ENCODE measurements at regions not wholly inside any gene's neighbourhood (a gene's known extent, or its start where the extent isn't known, plus 50 kb on each side); places are given as distances from the start of the nearest gene placed in this dataset.
"Not testable (repeated sequence)": the region's sequence is repeated elsewhere in the genome, so short reads cannot be mapped to it uniquely, and the experiment has no call there.

DNA sequence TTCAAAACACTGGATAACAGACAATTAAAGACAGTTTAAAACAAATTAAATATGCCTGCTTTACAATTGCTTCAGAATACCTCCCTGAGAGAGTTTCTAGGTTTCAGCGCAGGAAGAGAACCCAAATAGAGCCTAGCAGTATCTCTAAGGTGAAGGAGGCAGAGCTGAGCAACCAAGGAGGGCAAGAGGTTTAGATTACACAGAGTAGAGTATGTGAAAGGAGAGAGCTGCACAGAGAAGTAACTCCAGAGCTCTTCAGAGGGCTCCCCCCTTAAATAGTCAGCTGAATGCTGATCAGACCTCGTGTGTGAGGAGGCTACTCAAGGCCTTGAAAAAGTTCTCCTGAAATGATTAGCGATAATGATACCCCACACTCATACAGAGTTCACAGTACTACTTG, 386.5 kb upstream of the TCF4 start:
- H3K36me3 Mint-ChIP-seq: no peaks in the 10 kb centered on the region
- H3K4me3 Mint-ChIP-seq: no peak overlapping the region
- peaks cover 7% of the 10 kb centered on the region for H3K9me3 Mint-ChIP-seq
- no peaks in the 10 kb centered on the region for H3K4me1 Mint-ChIP-seq
- H3K27ac Mint-ChIP-seq: no peak overlapping the region
- H3K27me3 Mint-ChIP-seq: no peaks in the 10 kb centered on the region

- no peaks in the 10 kb centered on the region for H3K4me1 Mint-ChIP-seq
- H3K27me3 Mint-ChIP-seq: no peaks in the 10 kb centered on the region
- no peaks in the 10 kb centered on the region for H3K36me3 Mint-ChIP-seq
- no peak overlapping the region for H3K4me3 Mint-ChIP-seq
- H3K27ac Mint-ChIP-seq: no peak overlapping the region
- H3K9me3 Mint-ChIP-seq: no peaks in the 10 kb centered on the region
Observed at GRCh38 chr18:55968550-55968949, 380.6 kb upstream of the TCF4 start.

- no peaks in the 10 kb centered on the region for H3K36me3 Mint-ChIP-seq
- no peaks in the 10 kb centered on the region for H3K27me3 Mint-ChIP-seq
- H3K4me1 Mint-ChIP-seq: no peaks in the 10 kb centered on the region
- no peak overlapping the region for H3K27ac Mint-ChIP-seq
- no peaks in the 10 kb centered on the region for H3K9me3 Mint-ChIP-seq
- no peak overlapping the region for H3K4me3 Mint-ChIP-seq
Observed at GRCh38 chr18:55967019-55967418, 379.0 kb upstream of the TCF4 start.

DNA sequence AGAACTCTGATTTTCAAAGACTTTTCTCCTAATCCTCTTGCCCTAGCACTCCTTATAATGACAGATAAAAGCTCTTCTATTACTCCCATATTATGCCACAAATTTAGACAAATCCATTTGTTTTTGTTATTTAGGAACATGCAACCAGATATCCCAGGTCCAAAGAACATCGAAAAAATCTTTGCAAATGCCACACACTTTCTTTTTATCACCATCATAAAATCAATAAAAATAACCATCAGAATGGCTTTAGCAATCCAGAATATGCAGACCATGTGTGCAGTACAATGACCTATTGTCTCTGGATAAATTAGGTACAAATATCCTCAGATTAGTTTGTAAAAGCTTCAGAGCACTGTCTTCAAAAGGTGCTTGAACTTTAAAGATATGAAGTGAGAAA, 376.2 kb upstream of the TCF4 start:
- Mint-ChIP-seq H3K4me1 (no peaks in the 10 kb centered on the region), H3K4me3 (no peak overlapping the region), H3K9me3 (no peaks in the 10 kb centered on the region), H3K27me3 (no peaks in the 10 kb centered on the region), H3K27ac (no peak overlapping the region), H3K36me3 (no peaks in the 10 kb centered on the region)

GRCh38 chr18:55953326-55953725, 365.3 kb upstream of the TCF4 start:
- Mint-ChIP-seq H3K9me3 (no peaks in the 10 kb centered on the region), H3K36me3 (no peaks in the 10 kb centered on the region), H3K4me3 (no peak overlapping the region), H3K4me1 (no peaks in the 10 kb centered on the region), H3K27me3 (no peaks in the 10 kb centered on the region), H3K27ac (no peak overlapping the region)

DNA sequence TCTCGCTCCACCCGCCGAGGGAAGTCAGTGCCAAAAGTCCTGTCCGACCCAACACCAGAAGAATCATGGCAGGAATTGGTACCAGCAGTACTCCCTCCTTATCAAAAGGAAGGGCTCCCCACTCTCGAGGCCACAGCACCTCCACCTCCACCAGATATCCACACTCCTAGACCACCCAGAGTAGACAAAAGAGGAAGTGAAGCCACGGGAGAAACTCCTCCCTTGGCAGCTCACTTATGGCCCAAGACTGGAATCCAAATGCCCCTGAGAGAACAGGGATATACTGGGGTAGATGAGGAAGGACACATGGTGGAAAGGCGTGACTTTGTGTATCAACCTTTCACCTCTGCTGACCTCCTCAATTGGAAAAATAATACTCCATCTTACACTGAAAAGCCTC, 363.7 kb upstream of the TCF4 start:
- not testable (repeated sequence) for H3K27ac Mint-ChIP-seq, H3K27me3 Mint-ChIP-seq, H3K9me3 Mint-ChIP-seq, H3K4me1 Mint-ChIP-seq, H3K4me3 Mint-ChIP-seq, H3K36me3 Mint-ChIP-seq

GRCh38 chr18:55950379-55951166, 362.6 kb upstream of the TCF4 start:
- H3K4me1 Mint-ChIP-seq: no peaks in the 10 kb centered on the region
- no peak overlapping the region for H3K27ac Mint-ChIP-seq
- H3K4me3 Mint-ChIP-seq: no peak overlapping the region
- no peaks in the 10 kb centered on the region for H3K36me3 Mint-ChIP-seq
- no peaks in the 10 kb centered on the region for H3K27me3 Mint-ChIP-seq
- peaks cover 3% of the 10 kb centered on the region for H3K9me3 Mint-ChIP-seq

- Mint-ChIP-seq H3K27me3 (no peaks in the 10 kb centered on the region), H3K27ac (no peak overlapping the region), H3K9me3 (peaks cover 9% of the 10 kb centered on the region), H3K4me3 (no peak overlapping the region), H3K4me1 (no peaks in the 10 kb centered on the region), H3K36me3 (peaks cover 1% of the 10 kb centered on the region)
Observed at GRCh38 chr18:55934821-55935220, 346.8 kb upstream of the TCF4 start.

DNA sequence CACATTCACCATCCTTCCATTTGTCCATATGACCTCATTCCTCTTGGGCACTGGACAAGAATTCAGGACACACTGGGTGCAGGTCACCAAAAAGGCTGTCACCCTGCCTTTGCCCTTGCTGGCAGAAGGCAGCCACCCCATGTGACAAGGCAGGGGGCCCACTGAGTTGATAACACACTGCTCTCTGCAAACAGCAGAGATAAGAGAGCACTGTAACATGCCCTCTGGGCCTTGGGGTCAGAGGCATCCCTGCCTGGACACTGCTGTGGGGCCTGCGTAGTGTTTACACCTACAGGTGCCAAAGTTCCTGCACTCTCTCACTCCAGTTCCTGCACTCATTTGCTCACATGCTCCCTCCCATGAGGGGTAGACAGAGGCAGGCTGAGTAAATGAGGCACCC, 344.7 kb upstream of the TCF4 start:
- Mint-ChIP-seq H3K36me3 (peaks cover 1% of the 10 kb centered on the region), H3K27me3 (no peaks in the 10 kb centered on the region), H3K9me3 (no peaks in the 10 kb centered on the region), H3K4me3 (no peak overlapping the region), H3K27ac (no peak overlapping the region), H3K4me1 (no peaks in the 10 kb centered on the region)

DNA sequence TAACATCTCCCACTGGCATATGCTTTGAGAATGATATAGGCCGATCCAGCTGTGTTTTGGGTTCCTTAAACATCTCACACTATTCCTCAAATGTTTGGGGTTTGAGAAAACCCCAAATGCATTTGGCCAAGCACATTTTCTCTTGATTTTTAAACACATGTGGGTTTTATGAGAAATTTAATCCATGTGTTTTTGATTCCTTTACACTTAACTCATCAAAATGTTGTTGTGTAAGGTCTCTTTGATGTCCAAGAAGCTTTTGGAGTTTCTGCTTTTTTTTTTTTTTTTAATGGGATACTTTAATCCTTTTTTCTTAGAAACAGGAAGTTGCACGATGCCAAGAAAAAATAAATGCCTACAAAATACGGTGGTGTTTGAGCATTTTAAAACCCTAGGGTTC, 339.8 kb upstream of the TCF4 start:
- Mint-ChIP-seq H3K27me3 (no peaks in the 10 kb centered on the region), H3K4me1 (no peaks in the 10 kb centered on the region), H3K27ac (no peak overlapping the region), H3K36me3 (peaks cover 1% of the 10 kb centered on the region), H3K4me3 (no peak overlapping the region), H3K9me3 (peaks cover under 1% of the 10 kb centered on the region)

DNA sequence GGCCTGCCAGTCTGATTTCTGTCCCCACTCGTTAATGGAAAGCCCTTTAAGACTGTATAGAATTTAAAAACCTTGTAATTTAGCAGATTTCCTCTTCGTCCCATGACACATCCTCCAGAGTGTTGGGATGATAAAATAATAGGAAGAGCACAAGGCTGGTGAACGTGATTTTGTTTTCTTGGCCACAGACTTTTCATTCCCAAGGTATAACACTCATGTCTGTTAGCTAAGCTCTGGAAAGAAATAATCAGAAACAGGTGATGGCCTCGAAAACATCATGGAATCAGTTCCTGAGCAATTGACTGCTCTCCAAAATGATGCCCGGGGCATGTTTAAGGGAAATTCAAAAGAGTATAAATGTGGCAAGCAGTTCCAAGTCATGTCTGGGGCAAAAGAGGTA, 337.8 kb upstream of the TCF4 start:
- no peaks in the 10 kb centered on the region for H3K4me1 Mint-ChIP-seq
- H3K27me3 Mint-ChIP-seq: no peaks in the 10 kb centered on the region
- peaks cover 4% of the 10 kb centered on the region for H3K9me3 Mint-ChIP-seq
- no peaks in the 10 kb centered on the region for H3K36me3 Mint-ChIP-seq
- H3K27ac Mint-ChIP-seq: no peak overlapping the region
- H3K4me3 Mint-ChIP-seq: no peak overlapping the region

DNA sequence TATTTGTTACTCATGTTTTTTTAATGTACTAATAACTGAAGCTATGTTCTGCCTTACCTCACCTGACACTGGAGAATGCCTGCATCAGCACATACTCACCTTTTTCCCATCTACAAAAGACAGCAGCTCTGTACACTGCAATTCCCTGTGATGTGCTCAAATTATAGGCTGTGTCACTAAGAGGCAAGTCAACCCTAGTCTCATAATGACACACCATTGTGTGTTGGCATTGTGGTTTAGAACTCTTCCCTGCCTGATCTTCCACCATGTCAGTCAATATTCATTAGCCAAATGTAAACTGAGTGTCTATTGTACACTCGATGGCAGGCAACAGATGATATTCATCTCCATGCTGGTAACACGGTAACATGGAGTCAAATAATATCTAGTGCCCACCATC, 332.1 kb upstream of the TCF4 start:
- H3K27me3 Mint-ChIP-seq: no peaks in the 10 kb centered on the region
- H3K4me3 Mint-ChIP-seq: no peak overlapping the region
- no peak overlapping the region for H3K27ac Mint-ChIP-seq
- no peaks in the 10 kb centered on the region for H3K4me1 Mint-ChIP-seq
- no peaks in the 10 kb centered on the region for H3K36me3 Mint-ChIP-seq
- H3K9me3 Mint-ChIP-seq: peaks cover 4% of the 10 kb centered on the region

DNA sequence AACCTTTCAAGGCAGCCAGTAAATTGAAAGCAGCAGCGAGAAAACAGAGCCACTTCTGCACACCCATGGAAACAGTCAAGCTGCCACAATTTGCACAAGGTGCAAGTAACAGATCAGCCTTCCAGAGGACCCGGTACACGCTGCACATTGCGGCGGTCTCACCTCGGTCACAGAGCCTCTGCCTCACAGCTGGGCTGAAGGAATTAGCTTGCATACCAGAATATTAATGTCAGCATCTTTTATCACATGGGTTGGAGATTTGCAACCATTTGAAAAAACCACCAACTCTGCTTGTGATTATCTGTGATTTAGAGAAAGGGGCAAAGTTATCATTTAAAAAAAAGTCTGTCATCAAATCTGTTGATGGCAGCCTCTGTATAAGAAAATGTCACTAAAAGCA, 330.5 kb upstream of the TCF4 start:
- Mint-ChIP-seq H3K27me3 (no peaks in the 10 kb centered on the region), H3K9me3 (peaks cover 9% of the 10 kb centered on the region), H3K36me3 (no peaks in the 10 kb centered on the region), H3K4me3 (no peak overlapping the region), H3K27ac (no peak overlapping the region), H3K4me1 (no peaks in the 10 kb centered on the region)

GRCh38 chr18:55912919-55913318, 324.9 kb upstream of the TCF4 start:
- Mint-ChIP-seq H3K4me3 (no peak overlapping the region), H3K27me3 (no peaks in the 10 kb centered on the region), H3K9me3 (peaks cover 5% of the 10 kb centered on the region), H3K4me1 (no peaks in the 10 kb centered on the region), H3K27ac (no peak overlapping the region), H3K36me3 (no peaks in the 10 kb centered on the region)

DNA sequence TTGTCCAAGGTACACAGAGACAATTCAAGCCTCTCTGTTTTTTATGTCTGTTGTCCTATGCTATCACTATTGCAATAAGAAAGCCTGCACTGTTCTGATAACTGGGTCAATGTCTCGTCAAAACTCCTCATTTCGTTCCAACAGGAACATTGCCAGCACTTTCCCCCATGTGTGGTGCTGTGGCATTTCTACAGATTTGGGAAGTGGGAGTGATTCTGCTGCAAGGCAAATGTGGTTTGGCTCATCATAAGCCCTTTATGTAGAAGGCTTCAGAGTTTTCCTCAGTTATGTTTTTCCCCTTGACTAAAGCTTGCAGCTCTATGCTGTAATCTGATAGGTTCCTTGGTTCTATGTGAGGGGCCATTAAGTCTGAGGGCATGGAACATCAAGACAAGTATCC, 324.1 kb upstream of the TCF4 start:
- Mint-ChIP-seq H3K4me1 (no peaks in the 10 kb centered on the region), H3K27ac (no peak overlapping the region), H3K9me3 (peaks cover 5% of the 10 kb centered on the region), H3K27me3 (no peaks in the 10 kb centered on the region), H3K4me3 (no peak overlapping the region), H3K36me3 (no peaks in the 10 kb centered on the region)

GRCh38 chr18:55910296-55910695, 322.3 kb upstream of the TCF4 start:
- H3K36me3 Mint-ChIP-seq: no peaks in the 10 kb centered on the region
- H3K4me1 Mint-ChIP-seq: no peaks in the 10 kb centered on the region
- H3K27me3 Mint-ChIP-seq: no peaks in the 10 kb centered on the region
- no peak overlapping the region for H3K4me3 Mint-ChIP-seq
- no peak overlapping the region for H3K27ac Mint-ChIP-seq
- peaks cover 5% of the 10 kb centered on the region for H3K9me3 Mint-ChIP-seq

DNA sequence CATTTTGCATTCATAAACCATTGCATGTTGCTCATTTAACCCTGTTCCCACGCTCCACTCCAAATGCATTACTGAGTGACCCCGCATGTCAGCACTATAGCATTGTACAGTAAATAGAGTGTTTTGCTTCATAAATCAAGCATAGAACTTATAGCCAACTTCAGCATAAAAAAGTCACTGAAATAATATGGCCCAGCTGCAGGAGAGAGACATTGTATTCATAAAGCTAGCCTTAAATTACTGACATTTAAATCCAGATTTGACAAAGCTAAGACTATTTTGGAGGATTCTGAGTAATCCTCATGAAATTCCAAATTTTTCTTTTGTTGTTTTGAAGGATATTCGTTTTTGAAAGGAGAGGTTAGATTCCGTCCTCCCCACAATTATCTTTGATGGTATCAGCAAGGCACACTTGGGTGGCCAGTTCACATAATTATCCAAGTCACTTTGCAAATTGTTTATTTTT, 320.9 kb upstream of the TCF4 start:
- Mint-ChIP-seq H3K4me3 (no peak overlapping the region), H3K27me3 (no peaks in the 10 kb centered on the region), H3K4me1 (no peaks in the 10 kb centered on the region), H3K9me3 (no peaks in the 10 kb centered on the region), H3K27ac (no peak overlapping the region), H3K36me3 (no peaks in the 10 kb centered on the region)

All from activated naive CD4-positive, alpha-beta T cell treated with anti-CD3 and anti-CD28 coated beads, Interleukin-2, amount 50 U/mL, for 24 hours (primary cell).